GM19324 (cell line): ENCODE measurements at regions not wholly inside any gene's neighbourhood (a gene's known extent, or its start where the extent isn't known, plus 50 kb on each side); places are given as distances from the start of the nearest gene placed in this dataset.

Experiments used
- ATAC-seq: cut with Tn5 transposase; IDR thresholded peaks from one replicate; pipeline ENCODE4 v1.9.1; 2021; ENCODE audit warnings: mild to moderate bottlenecking, moderate library complexity; ENCODE audit not compliant: unreplicated experiment, low FRiP score

GRCh38 chr18:72470391-72470790, 73.8 kb downstream of the CBLN2 start:
- no peak for ATAC-seq

DNA sequence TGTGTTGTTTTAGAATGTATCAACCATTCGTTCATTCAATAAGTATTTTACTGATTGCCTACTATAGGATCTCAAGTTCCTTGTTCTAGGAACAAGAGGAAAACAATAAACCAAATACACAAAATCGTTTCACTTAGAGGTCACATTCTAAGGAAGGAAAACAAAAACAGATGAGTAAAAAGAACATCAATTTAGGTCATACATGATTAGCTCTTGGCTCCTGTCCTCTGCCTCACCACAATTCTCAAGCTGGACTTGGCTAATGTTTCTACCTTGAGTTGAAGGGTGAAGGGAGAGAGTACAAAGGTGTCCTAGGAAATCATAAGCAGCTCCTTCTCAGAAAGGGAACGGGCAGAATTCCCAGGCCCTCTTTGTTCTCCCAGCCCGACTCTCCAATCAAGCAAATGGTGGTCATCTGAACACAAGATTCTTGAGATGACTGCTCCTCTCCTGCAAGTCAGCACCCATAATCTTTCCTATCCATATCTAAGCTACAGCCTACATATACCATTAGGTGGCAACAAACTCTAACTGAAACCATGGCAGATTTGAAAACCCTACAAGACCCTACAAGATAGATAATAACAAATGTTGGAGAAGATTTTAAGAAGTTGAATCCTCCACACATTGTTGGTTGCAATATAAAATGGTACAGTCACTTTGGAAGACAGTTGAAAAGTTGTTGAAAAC, 76.0 kb downstream of the CBLN2 start:
- no peak for ATAC-seq

- ATAC-seq, result no peak
Observed at GRCh38 chr18:72460210-72460680, 83.9 kb downstream of the CBLN2 start.

- no peak for ATAC-seq
Observed at GRCh38 chr18:72458271-72458670, 85.9 kb downstream of the CBLN2 start.

GRCh38 chr18:72456802-72457201, 87.3 kb downstream of the CBLN2 start:
- ATAC-seq, result no peak

GRCh38 chr18:72452328-72452727, 91.8 kb downstream of the CBLN2 start:
- no peak for ATAC-seq

DNA sequence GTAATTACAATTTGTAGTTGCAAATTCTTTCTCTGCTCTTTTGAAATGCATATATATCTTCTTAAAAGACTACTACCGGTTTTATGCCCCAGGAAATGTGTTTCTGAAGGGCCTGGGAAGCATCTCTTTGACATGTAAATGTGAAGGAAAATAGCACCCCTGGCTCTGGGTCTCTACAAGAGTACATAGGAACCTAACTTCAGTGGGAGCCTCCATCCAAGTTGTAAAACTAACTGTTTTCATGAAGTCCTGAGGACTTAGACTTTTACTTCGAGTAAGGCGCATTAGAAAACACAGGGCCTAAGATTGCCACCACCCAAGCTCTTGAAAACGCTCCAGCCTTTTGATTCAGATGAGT, 99.4 kb downstream of the CBLN2 start:
- ATAC-seq, result no peak

DNA sequence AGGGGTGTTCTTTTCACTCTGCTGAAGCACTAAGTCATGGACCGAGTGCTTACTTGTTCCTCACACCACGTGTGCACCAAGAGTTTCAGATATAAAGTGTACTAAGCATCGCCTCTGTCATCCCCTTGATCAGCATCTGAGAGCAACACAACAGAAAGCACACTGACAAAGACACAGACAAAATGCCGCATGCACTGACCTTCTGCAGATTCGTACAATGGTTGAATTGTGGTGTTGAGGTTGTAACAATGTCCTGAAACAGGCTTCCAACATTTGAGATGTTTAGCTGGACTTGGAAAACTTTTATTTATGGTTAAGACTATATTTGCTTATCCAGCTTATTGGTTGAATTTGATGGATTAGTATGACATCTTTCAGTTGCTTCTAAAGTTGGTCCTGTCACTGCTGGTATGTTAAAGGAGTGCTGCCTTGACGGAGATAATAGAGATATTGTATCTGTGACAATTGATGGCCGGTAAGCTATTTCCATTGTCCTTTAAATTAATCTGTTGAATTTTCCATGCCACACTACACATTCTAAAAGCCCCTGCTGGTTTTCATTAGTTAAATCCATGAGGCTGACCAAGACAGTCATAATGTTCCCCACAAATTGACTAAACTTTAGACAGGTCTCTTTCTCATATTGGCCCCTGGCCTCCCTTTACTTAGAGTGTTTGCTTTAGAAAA, 99.9 kb downstream of the CBLN2 start:
- no peak for ATAC-seq

GRCh38 chr18:72436401-72436800, 107.7 kb downstream of the CBLN2 start:
- no peak for ATAC-seq

- ATAC-seq, result no peak
Observed at GRCh38 chr18:72433756-72434155, 110.4 kb downstream of the CBLN2 start.

DNA sequence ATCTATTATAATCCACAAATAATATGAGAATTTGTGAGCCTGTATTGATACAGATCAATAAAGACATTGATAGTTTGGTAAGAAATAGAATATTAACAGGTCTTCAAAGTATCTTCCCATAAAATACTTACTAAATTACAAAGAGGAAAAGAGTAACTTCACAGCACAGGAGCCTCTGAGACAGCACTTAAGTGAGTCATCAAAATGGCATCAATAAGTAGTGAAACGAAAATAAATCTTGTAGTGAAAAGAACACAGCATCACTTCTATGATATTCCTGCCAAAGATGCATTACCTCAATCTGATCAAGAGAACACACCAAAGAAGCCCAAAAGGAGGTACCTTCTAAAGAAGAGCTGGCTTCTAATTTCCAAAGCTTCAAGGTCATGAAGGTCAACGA, 116.4 kb downstream of the CBLN2 start:
- no peak for ATAC-seq

- ATAC-seq, result no peak
Observed at GRCh38 chr18:72419914-72420313, 124.2 kb downstream of the CBLN2 start.

DNA sequence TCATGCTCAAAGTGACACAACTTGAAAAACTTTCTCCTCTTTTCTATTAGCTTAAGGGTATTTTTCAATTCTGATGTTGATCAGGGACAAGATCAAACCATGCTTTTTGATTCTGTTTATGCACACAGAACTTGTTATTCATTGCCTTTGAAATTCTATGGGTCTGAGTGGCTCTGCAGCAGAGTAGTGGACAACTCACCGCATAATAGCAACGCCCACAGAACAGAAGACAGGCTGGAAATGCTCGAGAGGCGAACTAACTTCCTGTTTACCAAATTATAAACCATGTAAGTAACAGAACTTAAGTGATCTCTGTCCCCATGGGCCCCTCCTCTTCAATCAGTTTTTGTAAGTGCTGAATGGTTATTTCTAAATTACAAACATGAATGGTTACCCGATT, 131.2 kb downstream of the CBLN2 start:
- no peak for ATAC-seq

DNA sequence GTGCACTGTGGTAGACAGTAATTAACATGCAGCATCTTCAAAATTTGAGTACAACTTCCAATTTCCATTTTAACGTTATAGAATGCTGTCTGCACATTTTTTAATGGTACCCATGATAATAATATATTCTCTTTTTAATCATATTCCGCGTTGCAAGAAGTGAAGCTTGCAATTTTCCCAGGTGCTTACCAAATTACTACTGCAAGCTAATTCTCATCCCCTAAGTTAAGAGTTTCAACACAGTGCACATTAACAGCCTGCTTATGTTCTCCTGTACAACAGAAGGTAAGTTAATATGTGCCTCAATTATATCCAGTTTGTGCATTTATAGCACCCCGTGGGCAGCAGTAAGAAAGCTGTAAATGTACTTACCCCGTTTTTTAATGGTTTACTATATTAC, 132.9 kb downstream of the CBLN2 start:
- ATAC-seq, result no peak

DNA sequence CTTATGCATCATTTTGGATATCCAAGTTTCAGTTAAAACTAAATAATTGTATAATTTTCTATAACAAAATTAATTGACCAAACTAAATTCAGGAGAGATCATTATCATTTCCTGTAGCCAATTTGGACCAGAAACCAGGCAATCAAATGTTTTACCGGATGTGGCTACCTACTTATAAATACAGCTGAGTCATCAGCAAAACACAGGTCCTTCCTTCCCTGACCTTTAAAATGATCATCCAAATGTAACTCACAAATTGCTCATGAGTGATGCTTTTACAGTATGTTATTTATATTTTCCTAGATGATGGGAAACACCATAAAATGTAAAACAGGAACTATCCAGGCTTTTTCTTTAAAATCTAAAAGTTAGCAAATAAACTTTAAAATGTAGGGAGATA, 133.7 kb downstream of the CBLN2 start:
- ATAC-seq, result no peak

DNA sequence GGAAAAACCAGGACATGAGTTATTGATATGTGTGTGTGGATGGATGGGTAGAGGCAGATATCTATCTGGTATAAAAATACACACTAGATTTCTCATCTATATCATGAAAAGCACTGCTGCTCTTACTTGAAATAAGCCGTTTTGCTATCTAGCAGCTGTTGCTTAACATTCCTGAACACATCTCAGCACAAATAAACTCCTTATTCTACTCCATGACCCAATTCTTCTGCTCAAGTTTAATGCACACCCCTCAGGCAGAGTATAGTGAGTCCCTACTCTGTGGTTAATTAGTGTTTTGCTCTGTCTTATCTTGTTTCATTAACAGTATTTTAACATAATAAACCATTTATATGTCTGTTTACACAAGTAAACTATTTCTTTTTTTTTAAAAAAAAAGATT, 134.2 kb downstream of the CBLN2 start:
- ATAC-seq, result no peak

DNA sequence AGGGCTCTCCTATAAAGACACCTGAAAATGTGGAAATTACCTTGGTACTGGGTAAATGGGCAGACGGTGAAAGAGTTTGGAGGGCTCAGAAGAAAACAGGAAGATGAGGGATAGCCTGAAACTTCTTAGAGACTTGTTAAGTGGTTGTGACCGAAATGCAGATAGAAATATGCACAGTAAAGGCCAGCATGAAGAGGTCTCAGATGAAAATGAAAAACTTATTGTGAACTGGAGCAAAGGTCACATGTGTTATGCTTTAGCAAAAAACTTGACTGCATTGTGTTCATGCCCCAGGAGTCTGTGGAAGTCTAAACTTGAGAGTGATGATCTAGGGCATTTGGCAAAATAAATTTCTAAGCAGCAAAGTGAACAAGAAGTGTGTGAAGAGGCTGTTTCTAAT, 137.1 kb downstream of the CBLN2 start:
- no peak for ATAC-seq

GRCh38 chr18:72391951-72392350, 152.2 kb downstream of the CBLN2 start:
- no peak for ATAC-seq

- ATAC-seq, result no peak
Observed at GRCh38 chr18:72391427-72391826, 152.7 kb downstream of the CBLN2 start.

DNA sequence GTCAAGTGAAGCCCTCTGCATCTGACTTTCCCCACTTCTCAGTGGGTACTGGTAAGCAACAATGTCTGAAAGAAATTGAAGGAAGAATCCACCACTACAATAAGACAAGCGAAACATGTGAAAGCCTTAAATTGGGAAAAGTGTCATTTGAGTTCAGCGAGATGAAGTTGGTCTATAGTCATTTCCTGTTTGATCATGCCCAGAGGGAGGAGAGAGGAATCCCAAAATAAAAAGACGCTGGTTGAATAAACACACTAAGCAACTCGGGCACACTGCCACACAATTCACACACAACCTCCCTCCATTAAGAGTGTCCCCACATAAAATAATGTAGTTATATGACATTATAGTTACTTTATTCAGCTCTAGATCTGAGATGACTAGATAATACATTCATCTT, 166.1 kb downstream of the CBLN2 start:
- ATAC-seq, result no peak

- ATAC-seq, result no peak
Observed at GRCh38 chr18:72376256-72376655, 167.9 kb downstream of the CBLN2 start.

DNA sequence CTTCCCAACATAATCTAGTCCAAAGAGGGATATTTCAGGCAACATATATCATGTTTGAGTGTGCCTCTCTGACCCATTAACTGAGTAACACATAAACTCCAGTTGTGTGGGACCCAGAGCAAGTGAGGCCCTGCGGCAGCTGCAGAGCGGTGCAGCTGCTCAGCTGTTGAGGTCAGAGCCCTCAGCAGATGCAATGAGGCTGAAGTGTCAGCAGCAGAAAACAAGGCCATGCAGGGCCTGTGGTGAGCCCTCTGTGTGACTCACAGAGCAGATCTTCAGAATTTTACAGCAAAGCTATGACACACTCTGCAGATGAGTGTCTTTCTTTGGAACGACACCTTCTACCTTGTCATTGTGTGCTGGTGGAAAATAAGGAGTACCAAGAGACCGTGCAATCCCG, 168.5 kb downstream of the CBLN2 start:
- no peak for ATAC-seq
